Testis (tissue), 2 donors: ENCODE measurements at regions not wholly inside any gene's neighbourhood (a gene's known extent, or its start where the extent isn't known, plus 50 kb on each side); places are given as distances from the start of the nearest gene placed in this dataset.

Experiments
- DNase-seq: peaks from one replicate; pipeline ENCODE4 v3.0.0-alpha.2; 2019
- H3K27ac ChIP-seq, 2 donors: fragments of 200-600 bp; sonication (generic); one replicate each; pipeline ENCODE4 v1.5.1; 2019
- H3K27me3 ChIP-seq: fragments of 200-600 bp; sonication (generic); one replicate; pipeline ENCODE4 v1.5.1; 2019
- H3K36me3 ChIP-seq: fragments of 200-600 bp; sonication (generic); one replicate; pipeline ENCODE4 v1.5.1; 2017; ENCODE audit warnings: low read depth; ENCODE audit errors: missing control alignments
- H3K4me1 ChIP-seq: fragments of 200-600 bp; sonication (generic); one replicate; pipeline ENCODE4 v1.5.1; 2019
- H3K4me3 ChIP-seq, 2 donors: fragments of 200-600 bp; sonication (generic); one replicate each; pipeline ENCODE4 v1.5.1; 2017 to 2019
- H3K9me3 ChIP-seq: fragments of 200-600 bp; sonication (generic); one replicate; pipeline ENCODE4 v1.5.1; 2017
- POLR2A ChIP-seq: fragments of 450-650 bp; IDR thresholded peaks from one replicate; pipeline ENCODE4 v1.6.1; 2017; ENCODE audit warnings: antibody characterized with exemption, mild to moderate bottlenecking, moderate library complexity
- WGBS, 2 donors: methylation state at CpG; one replicate each; pipeline ENCODE4 v1.1.5; 2018; 5-methylcytosine and 5-hydroxymethylcytosine counted together
- intact Hi-C: fragments of 100-400 bp; cut with DNase I; formaldehyde crosslinking; loops from one replicate; pipeline ENCODE4 v1.15.1; 2023; ENCODE audit warnings: low total_unique reads
- TF ChIP-seq, protein P1 (sequence below), 3 experiments: fragments of 450-650 bp in 2 of 3; fragments of 200-600 bp in 1 of 3; sonication (generic) in 1 of 3; IDR thresholded peaks; one replicate each; pipeline ENCODE4 v1.5.1; 2016 to 2019; ENCODE audit warnings: antibody characterized with exemption in 3 of 3, mild to moderate bottlenecking in 2 of 3, moderate library complexity in 1 of 3

- no peak overlapping the region for H3K27ac ChIP-seq
- no peaks in the 10 kb centered on the region for H3K36me3 ChIP-seq
- no peaks in the 10 kb centered on the region for H3K9me3 ChIP-seq
- no peaks in the 10 kb centered on the region for H3K27me3 ChIP-seq
- DNase-seq, result no peak
- no peak for TF ChIP-seq POLR2A
- TF ChIP-seq, protein P1, sequence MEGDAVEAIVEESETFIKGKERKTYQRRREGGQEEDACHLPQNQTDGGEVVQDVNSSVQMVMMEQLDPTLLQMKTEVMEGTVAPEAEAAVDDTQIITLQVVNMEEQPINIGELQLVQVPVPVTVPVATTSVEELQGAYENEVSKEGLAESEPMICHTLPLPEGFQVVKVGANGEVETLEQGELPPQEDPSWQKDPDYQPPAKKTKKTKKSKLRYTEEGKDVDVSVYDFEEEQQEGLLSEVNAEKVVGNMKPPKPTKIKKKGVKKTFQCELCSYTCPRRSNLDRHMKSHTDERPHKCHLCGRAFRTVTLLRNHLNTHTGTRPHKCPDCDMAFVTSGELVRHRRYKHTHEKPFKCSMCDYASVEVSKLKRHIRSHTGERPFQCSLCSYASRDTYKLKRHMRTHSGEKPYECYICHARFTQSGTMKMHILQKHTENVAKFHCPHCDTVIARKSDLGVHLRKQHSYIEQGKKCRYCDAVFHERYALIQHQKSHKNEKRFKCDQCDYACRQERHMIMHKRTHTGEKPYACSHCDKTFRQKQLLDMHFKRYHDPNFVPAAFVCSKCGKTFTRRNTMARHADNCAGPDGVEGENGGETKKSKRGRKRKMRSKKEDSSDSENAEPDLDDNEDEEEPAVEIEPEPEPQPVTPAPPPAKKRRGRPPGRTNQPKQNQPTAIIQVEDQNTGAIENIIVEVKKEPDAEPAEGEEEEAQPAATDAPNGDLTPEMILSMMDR (IDR thresholded peaks at IDR 0.05), result no peak
- intact Hi-C loops, result no loop called here
- H3K4me3 ChIP-seq, result no peak overlapping the region
- H3K4me1 ChIP-seq, result peaks cover 28% of the 10 kb centered on the region
- 88 to 93% methylated on average over 7 of the region's 7 CpGs for WGBS, 2 donors
Measured at GRCh38 chr12:124635316-124635715, 67.9 kb upstream of the NCOR2 start.

DNA sequence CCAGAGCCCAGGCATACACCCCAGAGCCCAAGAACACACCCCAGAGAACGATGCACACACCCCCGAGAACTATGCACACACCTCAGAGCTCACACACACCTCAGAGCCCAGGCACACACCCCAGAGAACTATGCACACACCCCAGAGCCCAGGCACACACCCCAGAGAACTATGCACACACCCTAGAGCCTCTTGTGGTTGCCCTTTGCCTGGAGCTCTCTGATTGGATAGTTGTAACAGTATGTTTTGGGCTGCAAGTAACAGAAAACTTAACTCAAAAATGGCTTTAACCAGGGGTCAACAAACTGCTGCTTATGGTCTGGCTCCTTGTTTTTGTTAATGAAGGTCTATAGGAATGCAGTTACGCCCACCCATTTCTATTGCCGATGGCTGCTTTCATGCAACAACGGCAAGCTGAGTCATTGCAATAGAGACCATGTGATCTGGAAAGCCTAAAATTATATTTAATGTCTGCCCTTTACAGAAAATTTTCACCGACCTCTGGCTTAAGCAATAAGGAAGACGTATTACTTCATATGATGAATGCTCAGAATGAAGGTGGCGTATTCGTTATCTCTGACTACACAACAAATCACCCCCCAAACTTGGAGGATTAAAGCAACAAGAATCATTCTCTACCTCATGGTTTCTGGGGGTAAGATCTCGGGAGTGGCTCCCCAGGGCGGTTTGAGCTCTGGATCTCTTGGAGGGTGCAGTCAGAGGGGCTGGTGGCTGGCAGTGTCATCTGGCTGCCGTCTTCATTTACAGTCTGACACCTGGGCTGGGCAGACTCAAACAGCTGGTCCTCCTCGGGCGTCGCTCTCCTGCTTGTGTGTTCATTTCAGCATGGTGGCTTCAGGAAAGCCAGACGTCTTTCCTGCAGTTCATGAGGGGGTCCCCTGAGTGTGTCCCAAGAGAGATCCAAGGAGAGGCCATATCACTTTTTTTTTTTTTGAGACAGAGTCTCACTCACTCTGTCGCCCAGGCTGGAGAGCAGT lies 66.3 kb upstream of the NCOR2 start:
- Histone ChIP-seq H3K4me1 (peaks cover 33% of the 10 kb centered on the region), H3K27me3 (no peaks in the 10 kb centered on the region), H3K36me3 (no peaks in the 10 kb centered on the region), H3K9me3 (no peaks in the 10 kb centered on the region), H3K4me3 (no peak overlapping the region), H3K27ac (no peak overlapping the region)
- intact Hi-C loops, result no loop called here
- TF ChIP-seq, protein P1 (IDR thresholded peaks at IDR 0.05), result no peak
- no peak for TF ChIP-seq POLR2A
- 82 to 84% methylated on average over 17 of the region's 17 CpGs for WGBS, 2 donors
- DNase-seq, result no peak

GRCh38 chr12:124632519-124632984 lies 65.1 kb upstream of the NCOR2 start:
- Histone ChIP-seq H3K4me3 (no peak overlapping the region), H3K9me3 (no peaks in the 10 kb centered on the region), H3K36me3 (no peaks in the 10 kb centered on the region), H3K27ac (peak overlapping the region; percentile 78 to 79), H3K4me1 (peaks cover 33% of the 10 kb centered on the region), H3K27me3 (no peaks in the 10 kb centered on the region)
- TF ChIP-seq, protein P1 (IDR thresholded peaks at IDR 0.05), result no peak
- no peak for TF ChIP-seq POLR2A
- 39 to 50% methylated on average over 1 to 9 of the region's 9 CpGs for WGBS, 2 donors
- intact Hi-C loops, result no loop called here
- DNase-seq, result peak; percentile 84

GRCh38 chr12:124631681-124632256 lies 64.4 kb upstream of the NCOR2 start:
- peaks cover 37% of the 10 kb centered on the region for H3K4me1 ChIP-seq
- no peak for TF ChIP-seq POLR2A
- TF ChIP-seq, protein P1 (IDR thresholded peaks at IDR 0.05), result no peak
- H3K4me3 ChIP-seq, result no peak overlapping the region
- H3K27me3 ChIP-seq, result no peaks in the 10 kb centered on the region
- no peaks in the 10 kb centered on the region for H3K9me3 ChIP-seq
- 50 to 70% methylated on average over 11 of the region's 11 CpGs for WGBS, 2 donors
- intact Hi-C loops, result no loop called here
- H3K27ac ChIP-seq, result peak overlapping the region; percentile 78 to 79
- no peaks in the 10 kb centered on the region for H3K36me3 ChIP-seq
- DNase-seq, result no peak
